ENCODE measurements at regions not wholly inside any gene's neighbourhood (a gene's known extent, or its start where the extent isn't known, plus 50 kb on each side); places are given as distances from the start of the nearest gene placed in this dataset.

DNA sequence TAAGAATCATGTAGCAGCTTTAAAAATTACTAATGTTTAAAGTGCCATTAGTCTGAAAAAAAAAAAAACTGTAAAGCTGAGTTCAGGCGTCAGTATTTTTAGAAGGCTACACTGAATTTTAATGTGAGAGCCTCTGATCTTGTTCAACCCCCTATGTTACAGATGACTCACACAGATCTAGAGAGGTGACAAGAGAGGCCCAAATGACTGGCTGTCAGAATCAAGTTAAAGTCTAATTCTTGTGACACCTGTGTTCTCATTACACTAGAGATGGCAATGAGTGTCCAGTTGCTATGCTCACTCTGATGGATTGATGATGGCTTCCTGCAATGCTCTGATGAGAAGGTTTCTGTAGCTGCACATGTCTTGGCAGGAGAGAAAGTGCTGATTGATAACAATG, 203.5 kb upstream of the OBI1 start:
- no peak for DNase-seq

DNA sequence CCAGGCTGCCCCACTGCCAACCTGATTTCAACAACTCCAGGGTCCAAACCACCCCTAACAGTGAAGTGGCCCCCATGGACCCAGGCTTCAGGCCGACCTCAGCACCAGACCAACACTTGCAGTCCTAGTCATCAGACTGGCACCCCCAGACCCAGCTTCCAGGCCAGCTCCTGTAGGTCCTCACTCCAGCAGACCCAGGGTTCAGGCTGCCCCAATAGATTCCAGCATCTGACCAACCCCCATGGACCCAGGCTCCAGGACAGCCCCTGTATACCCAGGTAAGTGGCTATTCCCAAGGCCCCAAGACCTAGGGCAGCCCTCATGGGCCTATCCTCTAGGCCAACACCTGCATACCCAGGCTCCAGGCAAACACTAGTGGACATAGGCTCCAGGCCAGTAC, 193.8 kb upstream of the OBI1 start:
- DNase-seq = no peak

DNA sequence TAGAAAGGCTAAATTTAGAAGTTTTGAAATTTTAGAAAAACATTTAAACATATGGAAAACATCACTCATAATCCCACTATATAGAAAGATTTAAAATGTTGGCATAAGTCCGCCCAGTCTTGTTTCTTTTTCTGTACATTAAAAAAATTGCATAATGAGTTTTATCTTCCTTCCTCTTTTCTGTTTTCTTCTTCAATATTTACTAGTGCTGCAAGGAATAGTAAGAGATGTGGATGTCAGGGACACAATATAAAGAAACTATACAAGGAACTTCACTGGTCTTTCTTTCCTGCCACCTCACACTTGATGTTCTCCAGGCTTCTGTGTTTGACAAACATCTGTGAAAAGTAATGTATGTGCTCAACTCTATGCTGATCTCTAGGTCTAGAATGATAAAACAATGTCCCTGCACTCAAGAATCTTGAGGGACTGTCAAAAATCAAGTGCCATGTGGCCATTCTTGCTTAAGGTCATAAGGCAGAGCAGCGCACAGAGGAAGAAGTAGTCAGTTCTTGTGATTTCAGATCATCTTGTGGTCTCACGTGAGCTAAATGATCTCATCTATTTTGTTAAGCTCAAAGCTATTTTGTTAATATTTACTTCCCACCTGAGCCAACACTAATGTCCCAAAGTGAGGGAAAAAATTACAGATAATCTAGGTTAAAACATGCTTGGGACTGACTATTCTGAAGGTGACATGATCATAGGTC, 186.9 kb upstream of the OBI1 start:
- no peak for DNase-seq

DNA sequence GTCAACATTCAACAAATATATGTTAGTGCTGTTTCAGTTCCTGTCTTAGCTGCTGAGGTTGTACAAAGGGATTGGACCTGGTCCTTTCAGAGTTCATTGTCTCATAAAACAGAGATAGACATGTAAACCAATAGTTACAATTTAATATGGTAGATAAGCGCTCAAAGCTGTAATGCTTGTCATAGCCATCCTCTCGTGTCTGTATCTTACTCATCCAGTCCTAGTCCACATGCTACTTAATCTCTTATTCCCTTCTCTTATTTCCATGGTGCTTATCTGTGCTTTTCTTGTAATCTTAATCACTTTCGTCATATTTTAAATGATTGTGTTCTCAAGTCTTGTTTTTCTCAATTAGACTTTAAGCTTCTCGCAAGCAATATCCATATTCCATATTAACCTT, 185.2 kb upstream of the OBI1 start:
- DNase-seq = no peak

DNA sequence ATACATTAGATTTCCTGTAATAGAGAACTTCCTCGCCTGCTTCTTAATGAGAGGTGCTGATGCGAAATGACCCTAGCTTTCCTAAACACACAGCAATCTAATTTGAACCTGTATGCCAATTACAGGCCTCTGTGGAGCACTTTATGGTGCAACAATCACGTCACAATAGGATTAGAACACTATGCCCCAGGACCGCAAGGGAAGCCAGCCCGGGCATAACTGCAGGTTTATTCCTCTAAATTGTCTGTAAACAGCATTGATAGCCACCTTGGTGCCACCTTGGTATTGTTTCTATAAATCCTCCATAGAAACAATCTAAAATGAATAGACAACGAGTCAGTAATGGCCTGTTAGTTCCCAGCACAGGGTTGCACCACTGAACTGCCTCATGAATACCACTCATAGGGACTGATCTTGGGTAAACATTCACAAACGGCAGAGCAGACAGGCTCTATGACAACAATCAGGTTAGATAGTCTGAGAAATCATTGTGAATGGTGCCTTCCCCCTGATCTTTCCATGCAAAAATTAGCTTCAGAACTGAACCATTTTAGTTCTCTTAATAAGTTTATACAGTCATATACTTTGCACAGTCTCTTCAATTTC, 182.5 kb upstream of the OBI1 start:
- DNase-seq = no peak

DNA sequence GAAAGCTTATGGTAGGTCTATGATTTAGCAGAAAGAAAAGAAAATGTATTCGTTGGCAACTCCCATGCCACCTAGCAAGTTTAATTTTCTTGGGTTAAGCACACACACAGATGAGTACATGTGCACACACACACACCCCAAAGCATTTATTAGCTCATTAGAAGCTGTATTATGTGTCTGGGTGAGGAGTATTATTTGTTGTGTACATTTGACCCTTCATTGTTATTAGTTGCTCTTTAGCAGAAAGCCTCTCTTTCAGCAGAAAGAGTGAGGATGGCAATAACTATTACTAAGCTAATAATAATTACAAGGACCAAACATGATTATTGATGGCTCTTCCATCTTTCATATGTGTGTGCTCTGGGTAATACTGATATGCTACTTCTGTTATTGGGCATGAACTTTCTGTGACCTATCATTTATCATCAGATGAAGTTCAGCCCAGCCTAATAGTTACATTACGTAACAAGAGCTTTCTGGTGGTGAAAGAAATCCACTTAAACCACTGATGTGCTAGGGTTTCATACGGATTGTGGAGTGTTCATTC, 177.4 kb upstream of the OBI1 start:
- DNase-seq = no peak

DNA sequence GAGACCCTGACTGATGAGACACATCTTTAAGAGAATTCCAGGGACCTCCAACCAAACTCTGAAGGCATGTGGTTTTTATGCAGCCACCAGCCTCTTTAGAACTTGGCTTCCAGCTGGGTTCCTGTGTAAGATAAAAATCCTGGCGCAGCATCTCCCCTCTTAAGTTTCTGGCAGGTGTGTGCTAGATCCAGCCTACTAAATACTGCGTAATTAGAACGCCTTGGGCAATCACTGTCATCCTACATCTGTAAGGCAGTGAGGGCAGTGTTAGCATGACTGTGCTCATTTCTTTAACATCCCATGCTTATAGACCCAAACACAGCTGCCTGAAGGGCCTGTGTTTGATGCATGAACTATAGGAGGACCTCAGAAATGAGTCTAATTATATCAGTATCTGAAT, 173.5 kb upstream of the OBI1 start:
- DNase-seq = no peak

DNA sequence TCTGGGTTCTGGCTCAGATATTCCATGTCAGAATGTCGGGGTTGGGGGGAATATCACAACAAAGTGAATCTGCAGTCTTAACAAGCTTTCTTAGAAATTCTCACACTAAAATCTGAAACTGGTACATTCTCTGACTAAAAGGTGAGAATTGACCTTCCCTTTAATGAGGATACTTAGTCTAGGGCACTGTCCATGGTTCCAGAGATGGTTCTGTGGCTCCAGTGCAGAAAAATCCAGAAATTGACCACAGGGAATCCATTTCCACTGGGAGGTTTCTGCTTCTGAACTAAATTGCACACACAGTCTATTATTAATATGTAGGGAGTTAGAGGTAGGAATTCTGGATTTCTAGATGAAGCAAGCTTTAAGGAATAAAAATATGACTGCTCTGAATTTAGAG, 171.6 kb upstream of the OBI1 start:
- no peak for DNase-seq

DNA sequence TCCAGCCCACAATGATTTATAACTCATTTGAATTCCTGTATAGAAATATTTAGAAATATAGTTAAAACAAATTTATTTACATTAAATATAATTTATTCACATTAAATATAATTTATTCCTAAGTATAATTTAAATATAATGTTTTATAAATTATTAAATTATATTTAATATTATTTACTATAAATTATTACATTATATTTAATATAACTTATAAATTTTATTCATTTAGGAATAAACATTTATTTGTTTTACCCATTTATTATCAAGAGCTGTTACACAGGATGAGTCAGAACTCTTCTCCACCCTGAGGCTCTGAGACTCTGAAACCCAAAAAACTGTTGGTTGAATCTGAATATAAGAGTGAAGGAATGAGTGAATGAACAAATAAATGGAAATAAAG, 170.9 kb upstream of the OBI1 start:
- no peak for DNase-seq

DNA sequence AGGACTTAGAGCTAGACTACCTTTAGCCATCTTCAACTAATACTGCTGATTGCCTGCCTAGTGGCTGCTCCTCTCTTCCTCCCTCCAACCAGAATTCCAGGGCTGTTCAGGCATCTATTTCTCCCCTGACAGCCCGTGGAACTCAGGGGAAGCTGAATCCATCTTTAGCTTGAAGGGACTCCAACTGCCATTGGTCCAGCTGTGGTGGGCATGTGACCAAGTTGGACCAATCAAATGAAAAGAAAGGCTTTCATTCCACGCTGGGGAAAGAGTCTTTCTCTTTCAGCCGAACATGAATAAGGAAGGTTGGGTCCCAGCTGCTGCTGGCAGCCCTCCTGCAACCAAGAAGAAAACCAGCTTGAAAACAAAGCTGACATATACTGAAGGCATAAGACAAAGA, 168.5 kb upstream of the OBI1 start:
- no peak for DNase-seq

DNA sequence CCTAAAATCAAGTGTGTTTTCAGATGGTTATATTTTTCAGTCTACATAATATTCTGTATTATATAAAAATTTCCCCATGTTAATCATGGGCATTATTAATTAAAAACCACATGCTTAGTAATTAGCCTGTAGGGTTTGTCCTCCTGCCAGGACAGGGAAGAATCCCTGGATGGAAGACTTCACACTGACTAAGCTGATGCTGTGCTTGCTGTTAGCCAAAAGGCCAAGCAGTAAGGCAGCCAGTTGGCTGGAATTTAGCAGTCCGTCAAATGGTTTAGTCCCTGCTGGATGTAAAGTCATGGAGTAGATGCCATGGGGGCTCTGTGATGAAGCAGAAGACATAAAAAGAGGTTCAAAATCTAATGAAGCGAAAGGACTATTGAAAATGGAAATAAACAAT, 168.0 kb upstream of the OBI1 start:
- DNase-seq = no peak

DNA sequence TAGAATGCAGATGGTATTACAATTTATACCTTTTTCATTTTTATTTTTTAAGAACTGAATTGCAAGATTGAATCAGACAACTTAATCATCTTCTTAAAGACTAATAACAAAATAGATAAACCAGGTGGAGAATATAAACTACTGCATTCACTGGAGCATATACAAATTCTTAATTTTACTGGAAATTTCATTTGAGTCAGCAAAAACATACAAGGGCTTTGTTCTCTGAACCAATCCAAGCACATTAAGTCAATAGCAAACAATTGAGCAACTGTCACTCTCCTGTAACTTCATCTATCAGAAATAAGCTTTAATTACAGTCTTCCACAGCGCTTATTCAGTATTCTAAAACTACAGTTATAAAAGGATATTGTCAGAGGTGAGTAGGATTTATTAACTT, 167.4 kb upstream of the OBI1 start:
- DNase-seq = no peak

DNA sequence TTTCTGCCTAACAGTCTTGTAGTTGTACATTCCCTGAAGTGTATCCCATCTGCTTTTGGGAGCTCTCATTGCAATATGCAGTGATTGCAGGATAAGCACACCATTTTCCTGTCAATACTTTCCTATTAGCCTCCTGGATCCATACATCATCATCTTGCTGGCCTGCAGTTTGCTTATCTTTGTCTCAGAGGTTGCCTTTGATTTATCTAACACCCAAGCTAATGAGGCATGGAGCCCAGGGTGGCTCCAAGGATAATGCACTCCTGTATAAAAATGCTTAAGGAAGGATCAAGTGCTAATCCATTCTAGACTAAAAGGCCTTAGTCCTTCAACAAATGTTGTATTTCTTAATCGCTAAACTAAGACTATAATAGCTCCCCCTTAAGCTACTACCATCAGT, 161.6 kb upstream of the OBI1 start:
- no peak for DNase-seq

DNA sequence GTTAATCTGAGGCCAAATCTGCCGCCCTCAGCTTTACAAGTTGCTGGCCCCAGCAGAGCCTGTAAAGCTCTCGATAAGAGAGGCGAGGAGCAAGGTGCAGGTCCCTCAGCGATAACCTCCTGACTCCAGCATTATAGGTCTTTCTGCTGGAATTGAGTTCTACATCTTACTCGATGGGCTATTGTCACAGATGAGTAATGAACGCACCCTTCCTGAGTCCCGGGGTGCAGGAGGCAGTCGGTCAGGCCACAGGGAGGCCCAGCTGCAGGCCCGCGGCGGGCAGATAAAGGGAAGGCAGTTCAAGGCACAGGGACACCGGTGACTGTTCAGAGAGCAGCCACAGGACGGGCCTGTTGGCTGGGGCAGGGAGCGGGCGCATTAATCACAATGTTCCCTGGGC, 157.6 kb upstream of the OBI1 start:
- no peak for DNase-seq

DNA sequence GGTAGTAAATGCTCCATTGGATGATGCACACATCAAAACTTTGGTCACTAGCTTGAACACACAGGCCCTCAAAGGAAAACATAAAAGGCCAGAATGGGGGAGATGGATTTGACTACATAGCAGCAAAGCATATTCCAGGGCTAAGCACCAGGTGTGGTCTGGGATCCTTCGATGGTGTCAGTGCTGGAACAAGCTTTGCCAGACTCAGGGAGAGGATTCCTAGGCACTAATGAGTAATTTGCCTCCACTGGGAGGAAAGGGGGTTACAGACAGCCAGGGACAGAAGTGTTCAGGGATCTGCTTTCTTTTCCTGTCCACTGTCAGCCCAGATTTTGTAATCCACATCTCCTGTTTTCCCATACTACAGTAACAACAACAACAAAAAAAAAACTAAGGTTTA, 157.2 kb upstream of the OBI1 start:
- no peak for DNase-seq

DNA sequence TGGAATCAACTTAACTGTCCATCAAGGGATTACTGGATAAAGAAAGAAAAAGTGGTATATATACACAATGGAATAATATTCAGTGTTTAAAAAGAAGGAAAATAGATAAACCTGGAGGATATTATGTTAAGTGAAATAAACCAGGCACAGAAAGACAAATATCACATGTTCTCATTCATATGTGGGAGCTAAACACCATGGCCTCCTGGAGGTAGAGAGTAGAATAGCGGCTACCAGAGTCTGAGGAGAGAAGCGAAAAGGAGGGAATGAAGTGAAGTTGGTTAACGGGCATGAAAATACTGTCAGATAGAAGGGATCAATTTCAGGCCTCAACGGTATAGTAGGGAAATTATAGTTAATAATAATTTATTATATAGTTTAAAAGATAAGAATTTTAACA, 147.5 kb upstream of the OBI1 start:
- DNase-seq = no peak

DNA sequence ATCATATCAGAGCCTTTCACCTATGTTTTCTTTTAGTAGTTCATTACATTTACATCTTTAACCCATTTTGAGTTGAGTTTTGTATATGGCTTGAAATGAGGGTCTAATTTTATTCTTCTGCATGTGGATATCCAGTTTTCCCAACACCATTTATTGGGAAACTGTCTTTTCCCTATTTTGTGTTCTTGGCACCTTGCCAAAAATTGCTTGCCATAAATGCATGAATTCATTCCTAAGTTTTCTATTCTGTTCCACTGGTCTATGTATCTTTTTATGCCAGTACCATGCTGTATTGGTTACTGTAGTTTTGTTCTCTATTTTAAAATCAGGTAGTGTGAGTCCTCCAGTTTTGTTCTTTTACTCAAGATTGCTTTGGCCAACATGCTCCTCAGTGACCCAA, 144.0 kb upstream of the OBI1 start:
- no peak for DNase-seq

DNA sequence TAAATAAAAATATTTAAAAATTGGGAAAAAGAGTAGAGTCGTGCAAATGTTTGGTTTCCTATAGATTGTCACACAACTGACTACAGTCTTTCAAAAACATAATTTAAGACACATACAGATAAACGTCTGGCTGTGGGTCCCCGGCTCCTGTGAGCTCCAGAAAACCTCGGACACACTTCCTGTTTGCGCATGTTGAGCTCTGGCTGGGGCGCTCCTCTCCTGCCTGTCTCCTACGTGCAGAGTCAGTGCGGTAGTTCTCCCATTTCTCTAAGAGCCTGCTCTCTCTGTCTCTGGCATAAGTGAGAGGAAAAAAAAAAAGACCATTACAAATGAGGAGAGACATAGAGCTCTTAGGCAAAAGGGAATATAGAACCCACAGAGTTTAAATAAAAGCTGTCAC, 128.2 kb upstream of the OBI1 start:
- no peak for DNase-seq

DNA sequence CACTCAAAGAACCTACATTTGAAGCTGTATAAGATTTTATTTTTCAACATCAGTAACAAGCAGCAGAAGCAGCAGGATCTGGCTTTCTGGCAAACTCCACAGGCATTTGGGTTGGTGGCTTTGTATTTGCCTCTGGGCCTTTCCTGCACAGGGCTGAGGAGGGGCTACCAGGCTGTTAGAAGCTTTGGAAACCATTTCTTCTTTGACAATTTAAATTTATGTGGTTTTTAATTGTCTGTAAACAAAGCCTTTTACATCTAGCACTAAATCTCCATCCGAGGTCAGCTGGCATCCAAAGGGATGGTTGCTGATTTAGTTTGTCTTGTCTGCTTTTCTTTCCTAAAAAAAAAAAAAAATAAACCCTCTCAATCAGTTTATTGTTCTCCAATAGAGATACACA, 127.5 kb upstream of the OBI1 start:
- no peak for DNase-seq

DNA sequence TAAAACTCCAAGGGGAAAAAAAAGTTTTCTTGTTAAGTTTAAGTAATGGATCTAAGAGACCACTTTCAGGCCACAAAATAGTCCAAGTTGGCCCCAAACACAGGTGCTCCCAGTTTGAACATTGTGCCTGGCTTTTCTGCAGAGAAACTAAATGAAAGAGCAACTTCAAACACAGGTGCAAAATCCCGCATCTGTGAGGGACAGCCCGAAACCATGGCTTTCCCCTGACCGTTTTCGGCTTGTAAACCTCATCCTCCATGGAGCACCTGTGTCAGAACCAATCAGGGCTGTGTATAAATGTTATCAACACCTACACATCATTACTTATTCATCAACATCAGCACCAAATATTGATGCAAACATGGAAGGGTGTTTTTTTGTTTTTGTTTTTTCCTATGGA, 126.8 kb upstream of the OBI1 start:
- DNase-seq = no peak

DNA sequence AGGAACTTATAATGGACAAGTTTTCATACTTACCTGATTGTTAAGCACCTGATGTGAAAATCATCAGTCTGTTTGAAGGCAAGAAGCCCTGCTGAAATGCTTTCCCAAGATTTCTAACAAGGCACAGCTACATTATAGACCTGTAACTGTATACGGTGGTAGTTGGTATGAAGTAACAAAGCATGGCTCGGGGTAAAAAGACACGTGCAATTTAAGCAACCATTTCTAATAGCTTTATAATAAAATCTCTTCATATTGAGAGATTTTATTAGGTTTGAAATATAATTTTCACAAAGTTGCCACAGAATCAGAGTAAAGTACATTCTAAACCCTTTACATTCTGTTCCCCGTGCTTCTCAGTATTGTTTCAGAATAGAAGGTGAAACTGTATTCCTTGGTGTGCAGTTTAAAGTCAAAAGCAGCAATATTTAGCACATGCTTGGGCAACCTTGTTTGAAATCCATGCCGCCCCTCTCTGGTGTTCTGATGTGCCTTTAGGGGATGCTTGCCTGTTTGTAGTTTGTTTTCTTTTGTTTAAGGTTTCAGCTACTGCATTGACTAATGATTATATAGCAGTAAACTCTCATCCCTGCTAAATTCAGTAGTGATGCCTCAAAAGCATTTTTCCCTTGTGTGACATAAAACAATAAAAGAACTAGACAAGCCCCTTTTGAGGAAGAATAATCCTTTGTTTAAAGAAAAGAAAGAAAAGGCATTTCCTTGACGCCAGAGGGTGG, 125.2 kb upstream of the OBI1 start:
- DNase-seq = no peak

DNA sequence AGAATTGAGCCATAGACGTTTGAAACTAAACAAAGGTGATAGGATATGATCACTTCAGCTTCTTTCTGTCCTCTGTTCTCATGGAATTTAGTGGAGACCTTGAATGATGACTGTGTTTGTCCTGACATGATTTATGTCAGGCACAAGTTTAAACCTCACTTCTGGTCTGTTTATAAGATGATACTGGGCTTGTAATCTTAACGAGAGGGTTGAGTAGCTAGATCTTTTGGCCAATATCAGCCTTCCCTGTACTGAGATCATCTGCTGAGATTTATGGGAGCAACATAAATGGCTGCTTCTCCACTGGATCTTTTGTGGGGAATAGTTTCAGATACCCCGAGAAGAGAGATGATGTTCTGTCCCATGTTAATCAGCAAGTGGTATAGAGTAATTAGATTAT, 121.8 kb upstream of the OBI1 start:
- no peak for DNase-seq

DNA sequence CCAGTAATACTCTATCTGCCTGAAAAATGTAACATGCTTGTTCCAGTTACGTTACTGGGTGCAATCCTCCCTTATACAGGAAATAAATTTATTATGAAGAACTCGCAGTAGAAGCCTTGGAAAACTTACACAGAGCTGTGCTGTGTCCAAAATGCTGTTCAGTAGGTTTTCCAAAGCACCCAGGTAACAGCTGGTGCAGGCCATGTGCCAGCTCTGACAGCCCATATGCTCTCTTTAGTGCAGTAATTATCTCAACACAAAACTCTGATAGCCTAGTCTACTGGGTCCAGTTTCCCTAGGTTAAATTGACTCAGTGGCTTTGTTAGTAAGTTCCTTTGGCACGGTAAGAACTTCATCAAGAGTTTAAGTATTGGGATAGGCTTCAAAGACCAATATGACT, 120.7 kb upstream of the OBI1 start:
- no peak for DNase-seq

DNA sequence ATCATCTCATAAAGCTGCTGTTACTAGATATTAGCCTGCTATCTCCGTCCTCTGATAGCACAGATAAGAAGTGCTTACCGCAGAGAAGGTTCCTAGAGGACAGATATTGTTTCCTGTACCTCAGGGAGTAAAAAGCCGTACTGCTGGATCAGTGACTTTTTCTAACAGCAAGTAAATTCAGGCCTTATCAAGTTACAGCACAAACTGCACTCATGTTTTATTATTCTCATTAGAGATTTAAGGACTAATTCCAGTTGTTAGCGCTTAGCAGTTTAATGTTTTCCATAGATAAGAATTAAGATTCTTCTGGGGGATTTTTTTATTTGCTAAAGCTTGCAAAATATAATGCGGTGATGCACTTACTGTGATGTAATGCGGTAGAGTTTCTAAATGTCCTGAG, 119.0 kb upstream of the OBI1 start:
- DNase-seq = no peak
